ENCODE measurements at regions not wholly inside any gene's neighbourhood (a gene's known extent, or its start where the extent isn't known, plus 50 kb on each side); places are given as distances from the start of the nearest gene placed in this dataset.

DNA sequence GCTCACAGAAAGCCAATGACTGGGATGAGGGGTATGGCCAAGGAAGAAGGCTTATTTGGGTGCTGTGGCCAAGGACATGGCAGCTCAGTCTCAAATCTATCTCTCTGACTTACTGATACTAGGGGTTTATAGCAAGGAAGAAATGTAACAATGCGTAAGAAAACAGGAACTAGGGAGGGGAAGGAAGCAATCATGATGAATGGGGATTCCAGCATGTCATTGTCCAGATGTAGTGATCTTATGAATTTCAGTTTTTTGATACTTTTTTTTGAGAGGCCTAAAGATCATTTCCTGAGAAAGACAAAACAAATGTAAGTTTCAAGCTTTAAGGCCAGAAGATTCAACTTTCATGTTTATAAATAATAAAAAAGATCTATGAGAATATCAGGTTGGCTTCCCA, 298.6 kb upstream of the FAM98A start:
- TF ChIP-seq, protein P1, sequence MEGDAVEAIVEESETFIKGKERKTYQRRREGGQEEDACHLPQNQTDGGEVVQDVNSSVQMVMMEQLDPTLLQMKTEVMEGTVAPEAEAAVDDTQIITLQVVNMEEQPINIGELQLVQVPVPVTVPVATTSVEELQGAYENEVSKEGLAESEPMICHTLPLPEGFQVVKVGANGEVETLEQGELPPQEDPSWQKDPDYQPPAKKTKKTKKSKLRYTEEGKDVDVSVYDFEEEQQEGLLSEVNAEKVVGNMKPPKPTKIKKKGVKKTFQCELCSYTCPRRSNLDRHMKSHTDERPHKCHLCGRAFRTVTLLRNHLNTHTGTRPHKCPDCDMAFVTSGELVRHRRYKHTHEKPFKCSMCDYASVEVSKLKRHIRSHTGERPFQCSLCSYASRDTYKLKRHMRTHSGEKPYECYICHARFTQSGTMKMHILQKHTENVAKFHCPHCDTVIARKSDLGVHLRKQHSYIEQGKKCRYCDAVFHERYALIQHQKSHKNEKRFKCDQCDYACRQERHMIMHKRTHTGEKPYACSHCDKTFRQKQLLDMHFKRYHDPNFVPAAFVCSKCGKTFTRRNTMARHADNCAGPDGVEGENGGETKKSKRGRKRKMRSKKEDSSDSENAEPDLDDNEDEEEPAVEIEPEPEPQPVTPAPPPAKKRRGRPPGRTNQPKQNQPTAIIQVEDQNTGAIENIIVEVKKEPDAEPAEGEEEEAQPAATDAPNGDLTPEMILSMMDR (conservative IDR thresholded peaks at IDR 0.05) = no peak
- no peak for TF ChIP-seq EZH2 (IDR thresholded peaks at IDR 0.05; ENCODE audit: low read depth)

Data from PC-9 (cell line).